Transverse colon (tissue), 3 donors: ENCODE measurements at regions not wholly inside any gene's neighbourhood (a gene's known extent, or its start where the extent isn't known, plus 50 kb on each side); places are given as distances from the start of the nearest gene placed in this dataset.

Source experiments
- CTCF ChIP-seq, 5 experiments: fragments of 200-600 bp in 3 of 5; fragments of 450-650 bp in 2 of 5; sonication (generic) in 3 of 5; IDR thresholded peaks; 1 replicate in 2 of 5; 2 replicates in 3 of 5; pipeline ENCODE4 v1.5.1; 2016 to 2017; ENCODE audit warnings: antibody characterized with exemption in 5 of 5, inconsistent platforms in 3 of 5, mild to moderate bottlenecking in 2 of 5, moderate library complexity in 1 of 5
- EP300 ChIP-seq: sonication (generic); formaldehyde crosslinking; IDR thresholded peaks from one replicate; pipeline ENCODE4 v1.6.1; 2017; ENCODE audit warnings: antibody characterized with exemption, low read depth

- TF ChIP-seq CTCF (IDR thresholded peaks at IDR 0.05) (no peak), EP300 (no peak)
Measured at GRCh38 chr9:23302281-23302680, 523.8 kb downstream of the ELAVL2 start.
